Neural progenitor cell (in vitro differentiated cells): ENCODE measurements at regions not wholly inside any gene's neighbourhood (a gene's known extent, or its start where the extent isn't known, plus 50 kb on each side); places are given as distances from the start of the nearest gene placed in this dataset.
"Not testable (repeated sequence)": the region's sequence is repeated elsewhere in the genome, so short reads cannot be mapped to it uniquely, and the experiment has no call there.

Experiments
- DNase-seq: peaks from one replicate; pipeline ENCODE4 v3.0.0-alpha.2; 2016; ENCODE audit warnings: low spot score
- H2AFZ ChIP-seq: fragments of 200-600 bp; sonication (generic); replicated peaks from 2 replicates; pipeline ENCODE4 v1.6.1; 2016; ENCODE audit warnings: antibody characterized with exemption
- H3F3A ChIP-seq: fragments of 200-600 bp; sonication (generic); 2 replicates; pipeline ENCODE4 v1.6.1; 2016; ENCODE audit warnings: antibody characterized with exemption, low read depth
- H3K27ac ChIP-seq: fragments of 200-600 bp; sonication (generic); 2 replicates; pipeline ENCODE4 v1.5.1; 2016; ENCODE audit warnings: mild to moderate bottlenecking
- H3K27me3 ChIP-seq: fragments of 200-600 bp; sonication (generic); 2 replicates; pipeline ENCODE4 v1.6.1; 2016; ENCODE audit warnings: mild to moderate bottlenecking, moderate library complexity
- H3K36me3 ChIP-seq: fragments of 200-600 bp; sonication (generic); 2 replicates; pipeline ENCODE4 v1.5.1; 2016
- H3K4me1 ChIP-seq: fragments of 200-600 bp; sonication (generic); 2 replicates; pipeline ENCODE4 v1.6.1; 2016; ENCODE audit warnings: mixed run types
- H3K4me2 ChIP-seq: fragments of 200-600 bp; sonication (generic); 2 replicates; pipeline ENCODE4 v1.6.1; 2016
- H3K4me3 ChIP-seq: fragments of 200-600 bp; sonication (generic); 2 replicates; pipeline ENCODE4 v1.5.1; 2016
- H3K79me2 ChIP-seq: fragments of 200-600 bp; sonication (generic); 2 replicates; pipeline ENCODE4 v1.6.1; 2016; ENCODE audit warnings: low read depth
- H3K9ac ChIP-seq: fragments of 200-600 bp; sonication (generic); 2 replicates; pipeline ENCODE4 v1.6.1; 2016
- H3K9me3 ChIP-seq: fragments of 200-600 bp; sonication (generic); 2 replicates; pipeline ENCODE4 v1.5.1; 2016; ENCODE audit warnings: low read depth
- H4K20me1 ChIP-seq: fragments of 200-600 bp; sonication (generic); 2 replicates; pipeline ENCODE4 v1.6.1; 2016; ENCODE audit warnings: low read depth
- H3K27ac Mint-ChIP-seq: 3 replicates; pipeline ENCODE4 v1.8.0; 2021; ENCODE audit warnings: mixed read lengths
- H3K27me3 Mint-ChIP-seq: 2 replicates; pipeline ENCODE4 v1.8.0; 2022; ENCODE audit warnings: low read depth, mild to moderate bottlenecking, inconsistent platforms, moderate library complexity, mixed read lengths; ENCODE audit not compliant: insufficient read depth
- H3K36me3 Mint-ChIP-seq: 3 replicates; pipeline ENCODE4 v1.8.0; 2021; ENCODE audit warnings: mixed read lengths
- H3K4me1 Mint-ChIP-seq: 3 replicates; pipeline ENCODE4 v1.8.0; 2021; ENCODE audit warnings: mixed read lengths
- H3K4me3 Mint-ChIP-seq: 3 replicates; pipeline ENCODE4 v1.8.0; 2021; ENCODE audit warnings: mild to moderate bottlenecking, moderate library complexity, mixed read lengths
- H3K9me3 Mint-ChIP-seq: 3 replicates; pipeline ENCODE4 v1.8.0; 2020; ENCODE audit warnings: mixed read lengths
- EZH2 ChIP-seq: fragments of 200-600 bp; sonication (generic); IDR thresholded peaks from 2 replicates; pipeline ENCODE4 v1.6.1; 2017; ENCODE audit warnings: antibody characterized with exemption, mild to moderate bottlenecking, moderate library complexity
- EZH2phosphoT487 ChIP-seq: fragments of 200-600 bp; sonication (generic); IDR thresholded peaks from 2 replicates; pipeline ENCODE4 v1.6.1; 2017; ENCODE audit warnings: antibody characterized with exemption
- TF ChIP-seq, protein P1 (sequence below): fragments of 200-600 bp; sonication (generic); IDR thresholded peaks from 2 replicates; pipeline ENCODE4 v1.5.1; 2017; ENCODE audit warnings: antibody characterized with exemption, mild to moderate bottlenecking

DNA sequence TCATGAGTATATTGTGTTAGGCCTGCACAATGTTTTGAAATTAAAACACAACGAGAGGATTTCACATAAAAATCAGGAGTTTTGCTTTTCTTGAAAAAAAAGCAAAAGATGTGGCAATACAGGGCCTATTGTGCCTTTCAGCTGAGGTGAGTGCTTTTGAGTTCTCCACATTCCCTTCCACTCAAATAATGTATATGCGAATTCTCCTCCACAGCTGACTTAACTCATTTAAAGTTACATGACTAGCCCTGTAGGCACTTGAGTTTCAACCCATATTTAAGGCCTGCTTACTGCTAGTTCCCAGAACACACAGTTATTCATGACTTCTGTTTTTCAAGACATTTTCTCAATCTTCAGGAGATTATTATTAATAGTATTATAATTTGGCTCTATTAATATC lies 353.1 kb downstream of the NUP35 start:
- no peak for DNase-seq
- H3K27ac ChIP-seq: no peak overlapping the region
- H3K27ac Mint-ChIP-seq: no peak overlapping the region
- no peaks in the 10 kb centered on the region for H3K27me3 ChIP-seq
- no peaks in the 10 kb centered on the region for H3K36me3 ChIP-seq
- H3F3A ChIP-seq: no peaks in the 10 kb centered on the region
- H3K9me3 Mint-ChIP-seq: no peaks in the 10 kb centered on the region
- no peaks in the 10 kb centered on the region for H4K20me1 ChIP-seq
- TF ChIP-seq EZH2 (no peak), EZH2phosphoT487 (no peak)
- TF ChIP-seq, protein P1, sequence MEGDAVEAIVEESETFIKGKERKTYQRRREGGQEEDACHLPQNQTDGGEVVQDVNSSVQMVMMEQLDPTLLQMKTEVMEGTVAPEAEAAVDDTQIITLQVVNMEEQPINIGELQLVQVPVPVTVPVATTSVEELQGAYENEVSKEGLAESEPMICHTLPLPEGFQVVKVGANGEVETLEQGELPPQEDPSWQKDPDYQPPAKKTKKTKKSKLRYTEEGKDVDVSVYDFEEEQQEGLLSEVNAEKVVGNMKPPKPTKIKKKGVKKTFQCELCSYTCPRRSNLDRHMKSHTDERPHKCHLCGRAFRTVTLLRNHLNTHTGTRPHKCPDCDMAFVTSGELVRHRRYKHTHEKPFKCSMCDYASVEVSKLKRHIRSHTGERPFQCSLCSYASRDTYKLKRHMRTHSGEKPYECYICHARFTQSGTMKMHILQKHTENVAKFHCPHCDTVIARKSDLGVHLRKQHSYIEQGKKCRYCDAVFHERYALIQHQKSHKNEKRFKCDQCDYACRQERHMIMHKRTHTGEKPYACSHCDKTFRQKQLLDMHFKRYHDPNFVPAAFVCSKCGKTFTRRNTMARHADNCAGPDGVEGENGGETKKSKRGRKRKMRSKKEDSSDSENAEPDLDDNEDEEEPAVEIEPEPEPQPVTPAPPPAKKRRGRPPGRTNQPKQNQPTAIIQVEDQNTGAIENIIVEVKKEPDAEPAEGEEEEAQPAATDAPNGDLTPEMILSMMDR: no peak
- peaks cover 3% of the 10 kb centered on the region for H3K4me1 Mint-ChIP-seq
- no peaks in the 10 kb centered on the region for H3K4me1 ChIP-seq
- no peak overlapping the region for H3K4me2 ChIP-seq
- no peaks in the 10 kb centered on the region for H3K9me3 ChIP-seq
- no peak overlapping the region for H3K4me3 ChIP-seq
- no peak overlapping the region for H3K4me3 Mint-ChIP-seq
- H3K27me3 Mint-ChIP-seq: no peaks in the 10 kb centered on the region
- H3K36me3 Mint-ChIP-seq: no peaks in the 10 kb centered on the region
- no peak overlapping the region for H3K9ac ChIP-seq
- no peaks in the 10 kb centered on the region for H3K79me2 ChIP-seq
- H2AFZ ChIP-seq: no peak overlapping the region

DNA sequence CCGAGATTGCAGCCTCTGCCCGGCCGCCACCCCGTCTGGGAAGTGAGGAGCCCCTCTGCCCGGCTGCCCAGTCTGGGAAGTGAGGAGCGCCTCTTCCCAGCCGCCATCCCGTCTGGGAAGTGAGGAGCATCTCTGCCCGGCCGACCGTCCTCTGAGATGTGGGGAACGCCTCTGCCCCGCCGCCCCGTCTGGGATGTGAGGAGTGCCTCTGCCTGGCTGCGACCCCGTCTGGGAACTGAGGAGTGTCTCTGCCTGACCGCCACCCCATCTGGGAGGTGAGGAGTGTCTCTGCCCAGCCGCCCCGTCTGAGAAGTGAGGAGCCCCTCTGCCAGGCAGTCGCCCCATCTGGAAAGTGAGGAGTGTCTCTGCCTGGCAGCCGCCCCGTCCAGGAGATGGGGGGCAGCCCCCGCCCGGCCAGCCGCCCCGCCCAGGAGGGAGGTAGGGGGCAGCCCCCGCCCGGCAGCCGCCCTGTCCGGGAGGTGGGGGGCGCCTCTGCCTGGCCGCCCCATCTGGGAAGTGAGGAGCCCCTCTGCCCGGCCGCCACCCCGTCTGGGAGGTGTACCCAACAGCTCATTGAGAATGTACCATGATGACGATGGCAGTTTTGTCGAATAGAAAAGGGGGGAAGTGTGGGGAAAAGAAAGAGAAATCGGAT lies 354.8 kb downstream of the NUP35 start:
- not testable (repeated sequence) for H3K9me3 Mint-ChIP-seq, H3K4me1 ChIP-seq, H3K4me1 Mint-ChIP-seq, H3K36me3 ChIP-seq, H3F3A ChIP-seq, H3K4me3 Mint-ChIP-seq, H3K27me3 ChIP-seq, DNase-seq, H3K9me3 ChIP-seq, H3K27ac Mint-ChIP-seq, H3K27me3 Mint-ChIP-seq, H4K20me1 ChIP-seq, H2AFZ ChIP-seq, H3K27ac ChIP-seq, H3K9ac ChIP-seq, H3K79me2 ChIP-seq, H3K4me3 ChIP-seq, H3K4me2 ChIP-seq, H3K36me3 Mint-ChIP-seq

DNA sequence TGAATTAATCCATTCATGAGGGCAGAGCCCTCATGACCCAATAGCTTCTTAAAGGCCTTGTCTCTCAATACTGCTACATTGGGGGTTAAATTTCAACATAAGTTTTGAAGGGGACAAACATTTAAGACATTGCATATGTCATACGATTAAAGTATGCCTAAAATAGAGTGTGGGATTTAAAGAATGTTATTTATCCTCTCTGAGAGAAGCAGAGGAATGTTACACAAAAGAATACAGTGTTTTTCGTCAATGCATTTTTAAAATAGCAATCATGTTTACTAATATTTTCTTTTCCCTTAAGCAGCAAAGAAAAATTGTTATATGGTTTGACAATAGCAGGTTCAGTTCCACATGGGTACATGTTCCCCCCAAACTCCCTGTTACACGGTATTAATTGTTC lies 363.1 kb downstream of the NUP35 start:
- Histone ChIP-seq H3K27ac (no peak overlapping the region), H3K79me2 (no peaks in the 10 kb centered on the region), H3K4me2 (no peak overlapping the region), H3F3A (no peaks in the 10 kb centered on the region), H3K36me3 (no peaks in the 10 kb centered on the region), H3K27me3 (no peaks in the 10 kb centered on the region), H2AFZ (no peak overlapping the region), H3K9ac (no peak overlapping the region), H4K20me1 (no peaks in the 10 kb centered on the region), H3K9me3 (no peaks in the 10 kb centered on the region), H3K4me1 (peaks cover 7% of the 10 kb centered on the region), H3K4me3 (no peak overlapping the region)
- no peaks in the 10 kb centered on the region for H3K9me3 Mint-ChIP-seq
- no peaks in the 10 kb centered on the region for H3K36me3 Mint-ChIP-seq
- H3K27me3 Mint-ChIP-seq: no peaks in the 10 kb centered on the region
- no peak overlapping the region for H3K4me3 Mint-ChIP-seq
- no peaks in the 10 kb centered on the region for H3K4me1 Mint-ChIP-seq
- TF ChIP-seq EZH2: no peak
- no peak for TF ChIP-seq EZH2phosphoT487
- TF ChIP-seq, protein P1: no peak
- DNase-seq: no peak
- H3K27ac Mint-ChIP-seq: no peak overlapping the region

DNA sequence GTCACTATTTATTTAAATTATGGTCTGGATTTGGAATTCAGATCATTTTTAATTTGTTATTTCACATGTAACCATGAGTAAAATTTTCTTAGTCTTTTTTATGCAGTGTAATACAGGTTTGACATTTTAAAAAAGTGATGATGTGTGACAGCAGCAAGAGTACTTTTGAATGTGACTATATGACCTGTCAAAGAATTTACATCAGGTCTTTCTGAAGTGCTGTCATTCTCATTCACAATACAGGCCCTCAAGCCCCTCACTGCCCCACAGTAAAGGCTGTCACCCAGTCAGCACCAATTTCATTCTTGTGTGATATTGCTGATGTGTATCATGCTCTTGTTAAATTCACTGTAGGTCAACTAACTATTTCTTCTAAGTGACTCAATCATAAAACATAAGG lies 364.2 kb downstream of the NUP35 start:
- Histone ChIP-seq H3K79me2 (no peaks in the 10 kb centered on the region), H2AFZ (no peak overlapping the region), H3K36me3 (no peaks in the 10 kb centered on the region), H3K4me3 (no peak overlapping the region), H3K9me3 (no peaks in the 10 kb centered on the region), H4K20me1 (no peaks in the 10 kb centered on the region), H3K27me3 (no peaks in the 10 kb centered on the region), H3K4me2 (no peak overlapping the region), H3K27ac (no peak overlapping the region), H3K9ac (no peak overlapping the region), H3K4me1 (peaks cover 7% of the 10 kb centered on the region), H3F3A (no peaks in the 10 kb centered on the region)
- Mint-ChIP-seq H3K4me3 (no peak overlapping the region), H3K27me3 (no peaks in the 10 kb centered on the region), H3K9me3 (no peaks in the 10 kb centered on the region), H3K4me1 (no peaks in the 10 kb centered on the region), H3K36me3 (no peaks in the 10 kb centered on the region), H3K27ac (no peak overlapping the region)
- TF ChIP-seq, protein P1: no peak
- TF ChIP-seq EZH2phosphoT487: no peak
- TF ChIP-seq EZH2: no peak
- DNase-seq: no peak
